ENCODE measurements at regions not wholly inside any gene's neighbourhood (a gene's known extent, or its start where the extent isn't known, plus 50 kb on each side); places are given as distances from the start of the nearest gene placed in this dataset.

DNA sequence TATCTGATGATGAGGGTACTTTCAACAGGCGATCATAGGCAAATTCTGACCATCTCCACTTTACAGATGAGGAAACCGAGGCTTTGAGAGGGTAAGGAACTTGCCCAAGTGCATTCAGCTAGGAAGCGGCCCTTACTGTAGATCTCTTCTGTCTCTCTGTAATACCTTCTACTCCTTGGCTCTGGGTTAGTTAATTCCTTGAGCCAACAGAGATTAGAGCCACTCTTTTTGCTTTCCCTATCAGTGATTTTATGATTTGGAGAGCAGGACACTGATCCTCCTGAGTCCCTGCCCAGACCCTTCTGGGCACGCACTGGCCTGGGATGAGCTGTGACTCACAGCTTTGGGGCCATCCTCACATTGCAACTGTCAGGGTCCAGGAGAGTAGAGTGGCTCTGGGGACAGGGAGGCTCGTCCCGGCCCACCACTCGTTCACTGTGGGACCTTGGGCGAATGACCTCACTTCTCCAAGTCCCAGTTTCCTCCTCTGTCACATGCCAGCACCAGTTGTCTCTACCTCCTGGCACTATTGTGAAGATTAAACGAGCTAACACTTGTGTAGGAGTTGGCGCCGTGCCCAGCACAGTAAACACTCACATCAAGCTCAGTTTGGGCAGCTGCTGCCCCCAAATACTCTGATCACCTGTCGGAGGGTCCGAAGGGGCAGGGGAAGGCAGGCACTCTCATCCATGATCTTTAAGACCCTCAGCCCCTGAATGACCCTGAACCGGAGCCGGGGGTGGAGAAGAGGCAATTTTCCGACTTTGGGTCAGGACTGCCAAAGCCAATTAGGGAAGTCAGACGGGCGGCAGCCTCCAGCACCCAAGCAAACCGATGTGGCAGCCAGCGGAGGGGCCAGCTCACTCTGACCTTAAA lies 235.0 kb downstream of the MIAT start:
- TF ChIP-seq POLR2A (IDR thresholded peaks at IDR 0.05): no peak
- TF ChIP-seq CTCF (IDR thresholded peaks at IDR 0.05): no peak
